Vagina (tissue), 2 donors: ENCODE measurements at regions not wholly inside any gene's neighbourhood (a gene's known extent, or its start where the extent isn't known, plus 50 kb on each side); places are given as distances from the start of the nearest gene placed in this dataset.

Source experiments
- POLR2A ChIP-seq, 2 donors: fragments of 450-650 bp; IDR thresholded peaks; one replicate each; pipeline ENCODE4 v1.6.1; 2017; ENCODE audit warnings: antibody characterized with exemption in 2 of 2, mild to moderate bottlenecking in 2 of 2, moderate library complexity in 2 of 2
- POLR2AphosphoS5 ChIP-seq, 2 donors: sonication (generic); formaldehyde crosslinking; IDR thresholded peaks; one replicate each; pipeline ENCODE4 v1.9.0; 2017; ENCODE audit warnings: antibody characterized with exemption in 2 of 2, mild to moderate bottlenecking in 2 of 2, low read depth in 1 of 2; ENCODE audit not compliant: insufficient read depth in 1 of 2

DNA sequence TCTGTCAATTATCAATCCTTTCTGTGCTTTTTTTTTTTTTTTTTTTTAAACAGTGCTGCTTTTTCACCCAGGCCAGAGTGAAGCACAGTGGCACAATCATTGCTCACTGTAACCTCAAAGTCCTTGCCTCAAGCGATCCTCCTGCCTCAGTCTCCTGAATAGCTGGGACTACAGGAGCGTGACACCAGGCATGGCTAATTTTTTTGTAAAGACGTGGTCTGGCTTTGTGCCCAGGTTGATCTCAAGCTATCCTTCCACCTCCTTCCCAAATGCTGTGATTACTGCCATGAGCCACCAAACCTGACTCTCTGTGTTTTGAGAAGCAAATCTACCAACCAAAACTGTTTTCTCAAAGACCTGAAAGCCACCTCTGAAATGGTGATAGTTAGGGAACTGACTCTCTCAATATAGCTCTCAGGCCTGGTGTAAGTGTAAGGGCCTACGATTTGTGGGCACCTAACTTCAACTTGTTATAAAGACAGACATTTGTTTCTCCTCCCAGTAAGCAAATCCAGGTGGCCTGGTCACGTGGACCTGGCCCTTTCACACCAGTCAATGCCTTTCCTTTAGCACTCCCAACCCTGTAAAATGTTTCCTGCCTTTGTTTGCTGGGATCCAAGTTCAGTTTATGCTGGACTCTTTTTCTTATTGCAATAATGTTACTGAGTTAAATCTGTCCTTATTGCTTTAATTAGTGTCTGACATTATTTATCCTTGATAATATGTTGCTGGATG lies 2015.9 kb downstream of the PCDH7 start:
- no peak for TF ChIP-seq POLR2A (IDR thresholded peaks at IDR 0.05)
- no peak for TF ChIP-seq POLR2AphosphoS5 (IDR thresholded peaks at IDR 0.05; ENCODE audit: insufficient read depth in 1 of 2, low read depth in 1 of 2)
